ENCODE measurements at regions not wholly inside any gene's neighbourhood (a gene's known extent, or its start where the extent isn't known, plus 50 kb on each side); places are given as distances from the start of the nearest gene placed in this dataset.

- no peaks in the 10 kb centered on the region for H3K27me3 ChIP-seq
- TF ChIP-seq CTCF (IDR thresholded peaks at IDR 0.05), result peak; percentile 85 to 95 (median 94)
- no peak for FAIRE-seq
- peak; percentile 50 to 86 (median 71) for DNase-seq
- no peaks in the 10 kb centered on the region for H3K36me3 ChIP-seq
- H3K4me3 ChIP-seq, result no peak overlapping the region
- no peak overlapping the region for H3K27ac ChIP-seq
- no peaks in the 10 kb centered on the region for H3K4me1 ChIP-seq
- H3K9me3 ChIP-seq, result no peaks in the 10 kb centered on the region
- WGBS, 2 donors, result 16 to 20% methylated on average over 13 of the region's 13 CpGs
- intact Hi-C loops (cut with DNase I), result loop anchor here in 1 of 3 donors (10.0 kb wide), 1 partner anchor 292 kb away; no protein-coding TSS in a partner anchor
- peak; percentile 73 to 96 (median 91) for ATAC-seq
Observed at GRCh38 chr17:68172461-68172954, 75.3 kb upstream of the AMZ2 start.

DNA sequence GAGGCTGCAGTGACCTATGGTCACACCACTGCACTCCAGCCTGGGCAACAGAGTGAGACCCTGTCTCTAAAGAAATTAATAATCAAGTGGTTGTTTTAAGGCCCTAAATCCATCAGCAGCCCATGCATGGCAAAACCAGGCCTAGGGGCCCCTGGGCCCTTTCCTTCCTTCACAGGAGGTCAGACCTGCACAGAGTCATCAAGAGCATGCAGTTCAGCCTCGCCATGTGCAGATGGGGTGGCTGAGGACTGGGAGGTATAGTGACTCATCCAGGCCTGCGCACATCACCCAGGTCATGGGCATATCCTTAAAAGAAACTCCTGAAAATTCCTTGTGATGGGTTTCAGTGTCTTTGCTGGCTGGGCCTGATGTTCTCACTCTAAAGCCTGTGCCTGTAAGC, 72.4 kb upstream of the AMZ2 start:
- intact Hi-C loops (cut with DNase I), result loop anchor here in 1 of 3 donors (10.0 kb wide), 1 partner anchor 289 kb away; no protein-coding TSS in a partner anchor
- Histone ChIP-seq H3K4me1 (no peaks in the 10 kb centered on the region), H3K36me3 (no peaks in the 10 kb centered on the region), H3K9me3 (no peaks in the 10 kb centered on the region), H3K27ac (no peak overlapping the region), H3K4me3 (no peak overlapping the region), H3K27me3 (no peaks in the 10 kb centered on the region)
- DNase-seq (no peak), FAIRE-seq (no peak), ATAC-seq (no peak)
- WGBS, 2 donors, result 88 to 92% methylated on average over 2 of the region's 2 CpGs
- no peak for TF ChIP-seq CTCF (IDR thresholded peaks at IDR 0.05)

DNA sequence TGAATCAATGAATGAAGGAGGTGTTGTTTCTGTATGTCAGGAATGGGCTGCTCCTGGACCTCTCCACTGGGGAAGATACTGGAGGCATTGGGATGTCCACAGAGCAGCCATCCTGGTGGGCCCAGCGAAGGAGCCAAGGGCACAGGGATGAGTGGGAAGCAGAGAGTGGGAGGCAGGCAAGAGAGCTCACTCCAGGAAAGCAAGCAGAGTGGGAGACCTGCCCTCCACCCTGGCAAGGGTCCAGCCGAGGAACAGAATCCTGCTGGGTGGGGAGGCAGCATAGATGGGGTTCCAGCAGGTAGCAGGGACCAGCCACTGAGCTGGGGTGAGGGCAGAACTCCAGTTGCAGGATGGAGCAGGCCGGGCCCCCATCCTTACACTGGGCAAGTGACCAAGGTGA, 71.9 kb upstream of the AMZ2 start:
- Histone ChIP-seq H3K4me1 (no peaks in the 10 kb centered on the region), H3K9me3 (no peaks in the 10 kb centered on the region), H3K36me3 (no peaks in the 10 kb centered on the region), H3K27me3 (no peaks in the 10 kb centered on the region), H3K27ac (no peak overlapping the region), H3K4me3 (no peak overlapping the region)
- peak in 1 of 6 donors; percentile 29 for DNase-seq
- TF ChIP-seq CTCF (IDR thresholded peaks at IDR 0.05), result no peak
- WGBS, 2 donors, result 91 to 93% methylated on average over 3 of the region's 3 CpGs
- no peak for FAIRE-seq
- ATAC-seq, result no peak
- intact Hi-C loops (cut with DNase I), result loop anchor here in 1 of 3 donors (10.0 kb wide), 1 partner anchor 289 kb away; no protein-coding TSS in a partner anchor

- intact Hi-C loops (cut with DNase I), result loop anchor here in 1 of 3 donors (10.0 kb wide), 1 partner anchor 288 kb away; no protein-coding TSS in a partner anchor
- no peaks in the 10 kb centered on the region for H3K27me3 ChIP-seq
- no peak for FAIRE-seq
- TF ChIP-seq CTCF (IDR thresholded peaks at IDR 0.05), result no peak
- ATAC-seq, result no peak
- H3K9me3 ChIP-seq, result no peaks in the 10 kb centered on the region
- no peaks in the 10 kb centered on the region for H3K4me1 ChIP-seq
- no peak for DNase-seq
- no peak overlapping the region for H3K27ac ChIP-seq
- no peaks in the 10 kb centered on the region for H3K36me3 ChIP-seq
- no peak overlapping the region for H3K4me3 ChIP-seq
- 81% methylated on average over 4 of the region's 4 CpGs for WGBS, 2 donors
Observed at GRCh38 chr17:68176718-68177117, 71.1 kb upstream of the AMZ2 start.

GRCh38 chr17:68178831-68179230, 69.0 kb upstream of the AMZ2 start:
- Histone ChIP-seq H3K4me1 (no peaks in the 10 kb centered on the region), H3K27me3 (no peaks in the 10 kb centered on the region), H3K4me3 (no peak overlapping the region), H3K27ac (no peak overlapping the region), H3K9me3 (no peaks in the 10 kb centered on the region), H3K36me3 (no peaks in the 10 kb centered on the region)
- no peak for TF ChIP-seq CTCF (IDR thresholded peaks at IDR 0.05)
- ATAC-seq (no peak), DNase-seq (no peak), FAIRE-seq (no peak)
- WGBS, 2 donors, result 89 to 91% methylated on average over 6 of the region's 6 CpGs
- intact Hi-C loops (cut with DNase I), result loop anchor here in 1 of 3 donors (10.0 kb wide), 1 partner anchor 286 kb away; no protein-coding TSS in a partner anchor
